HepG2 (cell line): ENCODE measurements at regions not wholly inside any gene's neighbourhood (a gene's known extent, or its start where the extent isn't known, plus 50 kb on each side); places are given as distances from the start of the nearest gene placed in this dataset.

Experiments
- ATAC-seq: fragments of 200-7000 bp; cut with Tn5 transposase; 3 replicates; pipeline ENCODE4 v1.9.1; 2020; ENCODE audit warnings: mild to moderate bottlenecking, moderate library complexity
- BruUV-seq: library from RNA; stranded (reverse); fragments of 400-500 nt; replicated peaks from 2 replicates; lab custom pipeline; 2021; lab: Mats Ljungman, UMichigan
- CTCF ChIA-PET: fragments of 300-600 bp; formaldehyde crosslinking; extraction: SDS; loops from one replicate; lab custom pipeline; 2021; ENCODE audit warnings: low total read pairs, inconsistent platforms, low intra/inter-chr PET ratio; lab: Yijun Ruan, JAX
- POLR2A ChIA-PET: fragments of 350-600 bp; sonication (Branson Sonifier 250); formaldehyde crosslinking; loops from one replicate; lab custom pipeline; 2020; ENCODE audit warnings: antibody characterized with exemption, inconsistent platforms; lab: Yijun Ruan, JAX
- DNase-seq: peaks from one replicate; pipeline ENCODE4 v3.0.0-alpha.2; 2015; ENCODE audit warnings: low spot score
- FAIRE-seq: peaks from 3 replicates; lab custom pipeline; 2011; peaks lifted over from hg19 to GRCh38; lab: Jason Lieb, UNC
- H2AFZ ChIP-seq: one replicate; pipeline ENCODE4 v1.6.1; 2011; ENCODE audit warnings: low read length, inconsistent platforms
- H3K27ac ChIP-seq: fragments of 300-600 bp; 3 replicates; pipeline ENCODE4 v1.8.0; 2011; ENCODE audit warnings: mixed run types, mild to moderate bottlenecking, mixed read lengths, low read length, inconsistent platforms; ENCODE audit not compliant: insufficient read depth; ENCODE audit errors: extremely low read length
- H3K27me3 ChIP-seq, 2 experiments: fragments of 200-600 bp in 1 of 2; 2 replicates in 1 of 2; 3 replicates in 1 of 2; pipeline versions ENCODE4 v1.6.0 to v1.8.0; 2011; ENCODE audit warnings: low read length in 2 of 2, mild to moderate bottlenecking in 2 of 2, moderate library complexity in 2 of 2, inconsistent platforms in 1 of 2; ENCODE audit not compliant: insufficient read depth in 2 of 2, control insufficient read depth in 1 of 2
- H3K36me3 ChIP-seq, 2 experiments: fragments of 200-600 bp in 1 of 2; replicated peaks in 1 of 2; 2 replicates in 1 of 2; 3 replicates in 1 of 2; pipeline versions ENCODE4 v1.5.1 to v1.8.0; 2011; ENCODE audit warnings: low read length in 2 of 2, inconsistent platforms in 1 of 2; ENCODE audit not compliant: insufficient read depth in 2 of 2, control insufficient read depth in 1 of 2
- H3K4me1 ChIP-seq: 2 replicates; pipeline ENCODE4 v1.5.1; 2012; ENCODE audit warnings: low read length, inconsistent platforms; ENCODE audit not compliant: insufficient read depth
- H3K4me2 ChIP-seq: 2 replicates; pipeline ENCODE4 v1.6.0; 2011; ENCODE audit warnings: low read depth, low read length, inconsistent platforms
- H3K4me3 ChIP-seq, 3 experiments: fragments of 200-600 bp in 1 of 3; sonication (generic), shearing (Covaris generic) in 1 of 3; replicated peaks in 1 of 3; 2 replicates each; pipeline ENCODE4 v1.5.1; 2011 to 2016; ENCODE audit warnings: low read length in 3 of 3, inconsistent platforms in 2 of 3, low read depth in 2 of 3, mild to moderate bottlenecking in 2 of 3, control low read depth in 1 of 3, mixed read lengths in 1 of 3; ENCODE audit not compliant: insufficient read depth in 1 of 3
- H3K79me2 ChIP-seq: one replicate; pipeline ENCODE4 v1.6.1; 2011; ENCODE audit warnings: low read length, inconsistent platforms; ENCODE audit not compliant: insufficient read depth
- H3K9ac ChIP-seq: 2 replicates; pipeline ENCODE4 v1.6.0; 2011; ENCODE audit warnings: mild to moderate bottlenecking, low read depth, low read length, inconsistent platforms; ENCODE audit not compliant: insufficient read depth
- H3K9me3 ChIP-seq: 2 replicates; pipeline ENCODE4 v1.5.1; 2012; ENCODE audit warnings: mild to moderate bottlenecking, low read length
- H4K20me1 ChIP-seq: 2 replicates; pipeline ENCODE4 v1.6.0; 2011; ENCODE audit warnings: inconsistent platforms, mild to moderate bottlenecking, low read length, moderate library complexity; ENCODE audit not compliant: insufficient read depth
- MLXIP ChIP-seq: sonication (generic); formaldehyde crosslinking; IDR thresholded peaks from 2 replicates; pipeline ENCODE4 v1.9.0; 2021; ENCODE audit warnings: missing genetic modification reagents, borderline replicate concordance
- TEAD3 ChIP-seq: optimal IDR thresholded peaks from 2 replicates; pipeline ENCODE3; 2016; ENCODE audit warnings: borderline replicate concordance
- ZEB1 ChIP-seq: IDR thresholded peaks from 2 replicates; pipeline ENCODE4 v1.6.1; 2012; ENCODE audit warnings: mild to moderate bottlenecking, low read depth, inconsistent platforms; ENCODE audit not compliant: insufficient replicate concordance
- ZNF10 ChIP-seq: sonication (generic); formaldehyde crosslinking; IDR thresholded peaks from 2 replicates; pipeline ENCODE4 v1.4.0; 2020; ENCODE audit warnings: mild to moderate bottlenecking, low read depth, missing genetic modification reagents, borderline replicate concordance
- ZNF282 ChIP-seq: fragments of 450-650 bp; IDR thresholded peaks from 2 replicates; pipeline ENCODE4 v1.6.1; 2018; ENCODE audit not compliant: partially characterized antibody
- ZNF333 ChIP-seq: sonication (generic); formaldehyde crosslinking; IDR thresholded peaks from 2 replicates; pipeline ENCODE4 v1.4.0; 2020; ENCODE audit warnings: mild to moderate bottlenecking, missing genetic modification reagents, borderline replicate concordance
- ZNF552 ChIP-seq: sonication (generic); formaldehyde crosslinking; IDR thresholded peaks from 2 replicates; pipeline ENCODE4 v1.9.0; 2022; ENCODE audit warnings: missing genetic modification reagents, mild to moderate bottlenecking, borderline replicate concordance
- WGBS: methylation state at CpG from one replicate; pipeline ENCODE4 v1.1.6; 2017; ENCODE audit warnings: low lambda C conversion rate; 5-methylcytosine and 5-hydroxymethylcytosine counted together
- in situ Hi-C: cut with HindIII; loops from 2 replicates; pipeline ENCODE4 v1.10.0; 2017; ENCODE audit warnings: low pct_unique_long_range_greater_than_20kb; ENCODE audit not compliant: extremely low pct_ligation_motif_present
- intact Hi-C: fragments of 100-400 bp; cut with micrococcal nuclease; formaldehyde crosslinking; loops from one replicate; pipeline ENCODE4 v1.10.0; 2022; ENCODE audit not compliant: unreplicated experiment
- TF ChIP-seq, protein P1 (sequence below): sonication (generic); formaldehyde crosslinking; IDR thresholded peaks from 2 replicates; pipeline ENCODE4 v1.4.0; 2020; ENCODE audit warnings: missing genetic modification reagents, mild to moderate bottlenecking, borderline replicate concordance
- TF ChIP-seq, protein P2 (sequence below): sonication (generic); formaldehyde crosslinking; IDR thresholded peaks from 2 replicates; pipeline ENCODE4 v1.5.1; 2020; ENCODE audit warnings: mild to moderate bottlenecking, missing genetic modification reagents, borderline replicate concordance
- TF ChIP-seq, protein P3 (sequence below): sonication (generic); formaldehyde crosslinking; IDR thresholded peaks from 2 replicates; pipeline ENCODE4 v1.4.0; 2020; ENCODE audit warnings: low read depth, mild to moderate bottlenecking, missing genetic modification reagents
- TF ChIP-seq, protein P4 (sequence below): sonication (generic); formaldehyde crosslinking; IDR thresholded peaks from 2 replicates; pipeline ENCODE4 v1.4.0; 2020; ENCODE audit warnings: missing genetic modification reagents

- BruUV-seq, result no TSS peak
- intact Hi-C loops, result no loop called here
- H3K9ac ChIP-seq, result no peak overlapping the region
- TF ChIP-seq MLXIP (no peak), TEAD3 (CRISPR knock-in tag) (no peak), ZNF282 (no peak), ZNF333 (CRISPR knock-in tag) (no peak), ZNF552 (CRISPR knock-in tag) (no peak), ZEB1 (no peak), ZNF10 (CRISPR knock-in tag) (no peak)
- TF ChIP-seq, protein P1, sequence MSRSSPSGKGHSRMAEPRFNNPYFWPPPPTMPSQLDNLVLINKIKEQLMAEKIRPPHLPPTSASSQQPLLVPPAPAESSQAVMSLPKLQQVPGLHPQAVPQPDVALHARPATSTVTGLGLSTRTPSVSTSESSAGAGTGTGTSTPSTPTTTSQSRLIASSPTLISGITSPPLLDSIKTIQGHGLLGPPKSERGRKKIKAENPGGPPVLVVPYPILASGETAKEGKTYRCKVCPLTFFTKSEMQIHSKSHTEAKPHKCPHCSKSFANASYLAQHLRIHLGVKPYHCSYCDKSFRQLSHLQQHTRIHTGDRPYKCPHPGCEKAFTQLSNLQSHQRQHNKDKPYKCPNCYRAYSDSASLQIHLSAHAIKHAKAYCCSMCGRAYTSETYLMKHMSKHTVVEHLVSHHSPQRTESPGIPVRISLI (CRISPR knock-in tag), result no peak
- TF ChIP-seq, protein P2, sequence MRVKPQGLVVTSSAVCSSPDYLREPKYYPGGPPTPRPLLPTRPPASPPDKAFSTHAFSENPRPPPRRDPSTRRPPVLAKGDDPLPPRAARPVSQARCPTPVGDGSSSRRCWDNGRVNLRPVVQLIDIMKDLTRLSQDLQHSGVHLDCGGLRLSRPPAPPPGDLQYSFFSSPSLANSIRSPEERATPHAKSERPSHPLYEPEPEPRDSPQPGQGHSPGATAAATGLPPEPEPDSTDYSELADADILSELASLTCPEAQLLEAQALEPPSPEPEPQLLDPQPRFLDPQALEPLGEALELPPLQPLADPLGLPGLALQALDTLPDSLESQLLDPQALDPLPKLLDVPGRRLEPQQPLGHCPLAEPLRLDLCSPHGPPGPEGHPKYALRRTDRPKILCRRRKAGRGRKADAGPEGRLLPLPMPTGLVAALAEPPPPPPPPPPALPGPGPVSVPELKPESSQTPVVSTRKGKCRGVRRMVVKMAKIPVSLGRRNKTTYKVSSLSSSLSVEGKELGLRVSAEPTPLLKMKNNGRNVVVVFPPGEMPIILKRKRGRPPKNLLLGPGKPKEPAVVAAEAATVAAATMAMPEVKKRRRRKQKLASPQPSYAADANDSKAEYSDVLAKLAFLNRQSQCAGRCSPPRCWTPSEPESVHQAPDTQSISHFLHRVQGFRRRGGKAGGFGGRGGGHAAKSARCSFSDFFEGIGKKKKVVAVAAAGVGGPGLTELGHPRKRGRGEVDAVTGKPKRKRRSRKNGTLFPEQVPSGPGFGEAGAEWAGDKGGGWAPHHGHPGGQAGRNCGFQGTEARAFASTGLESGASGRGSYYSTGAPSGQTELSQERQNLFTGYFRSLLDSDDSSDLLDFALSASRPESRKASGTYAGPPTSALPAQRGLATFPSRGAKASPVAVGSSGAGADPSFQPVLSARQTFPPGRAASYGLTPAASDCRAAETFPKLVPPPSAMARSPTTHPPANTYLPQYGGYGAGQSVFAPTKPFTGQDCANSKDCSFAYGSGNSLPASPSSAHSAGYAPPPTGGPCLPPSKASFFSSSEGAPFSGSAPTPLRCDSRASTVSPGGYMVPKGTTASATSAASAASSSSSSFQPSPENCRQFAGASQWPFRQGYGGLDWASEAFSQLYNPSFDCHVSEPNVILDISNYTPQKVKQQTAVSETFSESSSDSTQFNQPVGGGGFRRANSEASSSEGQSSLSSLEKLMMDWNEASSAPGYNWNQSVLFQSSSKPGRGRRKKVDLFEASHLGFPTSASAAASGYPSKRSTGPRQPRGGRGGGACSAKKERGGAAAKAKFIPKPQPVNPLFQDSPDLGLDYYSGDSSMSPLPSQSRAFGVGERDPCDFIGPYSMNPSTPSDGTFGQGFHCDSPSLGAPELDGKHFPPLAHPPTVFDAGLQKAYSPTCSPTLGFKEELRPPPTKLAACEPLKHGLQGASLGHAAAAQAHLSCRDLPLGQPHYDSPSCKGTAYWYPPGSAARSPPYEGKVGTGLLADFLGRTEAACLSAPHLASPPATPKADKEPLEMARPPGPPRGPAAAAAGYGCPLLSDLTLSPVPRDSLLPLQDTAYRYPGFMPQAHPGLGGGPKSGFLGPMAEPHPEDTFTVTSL (CRISPR knock-in tag), result no peak
- TF ChIP-seq, protein P3, sequence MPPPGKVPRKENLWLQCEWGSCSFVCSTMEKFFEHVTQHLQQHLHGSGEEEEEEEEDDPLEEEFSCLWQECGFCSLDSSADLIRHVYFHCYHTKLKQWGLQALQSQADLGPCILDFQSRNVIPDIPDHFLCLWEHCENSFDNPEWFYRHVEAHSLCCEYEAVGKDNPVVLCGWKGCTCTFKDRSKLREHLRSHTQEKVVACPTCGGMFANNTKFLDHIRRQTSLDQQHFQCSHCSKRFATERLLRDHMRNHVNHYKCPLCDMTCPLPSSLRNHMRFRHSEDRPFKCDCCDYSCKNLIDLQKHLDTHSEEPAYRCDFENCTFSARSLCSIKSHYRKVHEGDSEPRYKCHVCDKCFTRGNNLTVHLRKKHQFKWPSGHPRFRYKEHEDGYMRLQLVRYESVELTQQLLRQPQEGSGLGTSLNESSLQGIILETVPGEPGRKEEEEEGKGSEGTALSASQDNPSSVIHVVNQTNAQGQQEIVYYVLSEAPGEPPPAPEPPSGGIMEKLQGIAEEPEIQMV, result no peak
- TF ChIP-seq, protein P4, sequence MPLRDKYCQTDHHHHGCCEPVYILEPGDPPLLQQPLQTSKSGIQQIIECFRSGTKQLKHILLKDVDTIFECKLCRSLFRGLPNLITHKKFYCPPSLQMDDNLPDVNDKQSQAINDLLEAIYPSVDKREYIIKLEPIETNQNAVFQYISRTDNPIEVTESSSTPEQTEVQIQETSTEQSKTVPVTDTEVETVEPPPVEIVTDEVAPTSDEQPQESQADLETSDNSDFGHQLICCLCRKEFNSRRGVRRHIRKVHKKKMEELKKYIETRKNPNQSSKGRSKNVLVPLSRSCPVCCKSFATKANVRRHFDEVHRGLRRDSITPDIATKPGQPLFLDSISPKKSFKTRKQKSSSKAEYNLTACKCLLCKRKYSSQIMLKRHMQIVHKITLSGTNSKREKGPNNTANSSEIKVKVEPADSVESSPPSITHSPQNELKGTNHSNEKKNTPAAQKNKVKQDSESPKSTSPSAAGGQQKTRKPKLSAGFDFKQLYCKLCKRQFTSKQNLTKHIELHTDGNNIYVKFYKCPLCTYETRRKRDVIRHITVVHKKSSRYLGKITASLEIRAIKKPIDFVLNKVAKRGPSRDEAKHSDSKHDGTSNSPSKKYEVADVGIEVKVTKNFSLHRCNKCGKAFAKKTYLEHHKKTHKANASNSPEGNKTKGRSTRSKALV, result no peak
Observed at GRCh38 chr1:221832617-221833016, 90.7 kb upstream of the DUSP10 start.

More at GRCh38 chr1:221832617-221833016, 90.7 kb upstream of the DUSP10 start:
- WGBS, result 6% methylated on average over 2 of the region's 2 CpGs
- CTCF ChIA-PET, result no interaction called here
- in situ Hi-C loops, result no loop called here
- H3K4me2 ChIP-seq, result no peak overlapping the region
- H3K4me3 ChIP-seq, result no peak overlapping the region
- H3K27me3 ChIP-seq, result no peaks in the 10 kb centered on the region
- no peak overlapping the region for H2AFZ ChIP-seq
- DNase-seq (no peak), ATAC-seq (no peak), FAIRE-seq (no peak)
- no peaks in the 10 kb centered on the region for H3K36me3 ChIP-seq
- no peaks in the 10 kb centered on the region for H3K4me1 ChIP-seq
- H3K27ac ChIP-seq, result no peak overlapping the region
- no peaks in the 10 kb centered on the region for H3K9me3 ChIP-seq
- POLR2A ChIA-PET, result no interaction called here
- H4K20me1 ChIP-seq, result no peaks in the 10 kb centered on the region
- H3K79me2 ChIP-seq, result no peaks in the 10 kb centered on the region
